NT2/D1 (cell line): ENCODE measurements at regions not wholly inside any gene's neighbourhood (a gene's known extent, or its start where the extent isn't known, plus 50 kb on each side); places are given as distances from the start of the nearest gene placed in this dataset.

Source experiments
- SUZ12 ChIP-seq: IDR thresholded peaks from 2 replicates; pipeline ENCODE4 v1.6.1; 2011; ENCODE audit not compliant: insufficient read length, insufficient read depth; ENCODE audit errors: extremely low read depth
- YY1 ChIP-seq: IDR thresholded peaks from 2 replicates; pipeline ENCODE4 v1.6.1; 2011; ENCODE audit not compliant: insufficient read length, insufficient read depth
- ZNF274 ChIP-seq: IDR thresholded peaks from 2 replicates; pipeline ENCODE4 v1.6.1; 2011; ENCODE audit warnings: mild to moderate bottlenecking, low read depth, low read length

- no peak for TF ChIP-seq SUZ12
- TF ChIP-seq ZNF274 = no peak
- TF ChIP-seq YY1 = no peak
These were observed 270.6 kb downstream of the PCDH20 start for GRCh38 chr13:61144834-61145593.
